GM12892 (cell line): ENCODE measurements at regions not wholly inside any gene's neighbourhood (a gene's known extent, or its start where the extent isn't known, plus 50 kb on each side); places are given as distances from the start of the nearest gene placed in this dataset.

ENCODE experiments used
- POLR2A ChIP-seq: IDR thresholded peaks from 2 replicates; pipeline ENCODE4 v1.6.1; 2011; ENCODE audit warnings: low read depth, low read length, control low read depth
- POLR2AphosphoS5 ChIP-seq: IDR thresholded peaks from 2 replicates; pipeline ENCODE4 v1.6.1; 2011; ENCODE audit warnings: low read depth, low read length, control low read depth

DNA sequence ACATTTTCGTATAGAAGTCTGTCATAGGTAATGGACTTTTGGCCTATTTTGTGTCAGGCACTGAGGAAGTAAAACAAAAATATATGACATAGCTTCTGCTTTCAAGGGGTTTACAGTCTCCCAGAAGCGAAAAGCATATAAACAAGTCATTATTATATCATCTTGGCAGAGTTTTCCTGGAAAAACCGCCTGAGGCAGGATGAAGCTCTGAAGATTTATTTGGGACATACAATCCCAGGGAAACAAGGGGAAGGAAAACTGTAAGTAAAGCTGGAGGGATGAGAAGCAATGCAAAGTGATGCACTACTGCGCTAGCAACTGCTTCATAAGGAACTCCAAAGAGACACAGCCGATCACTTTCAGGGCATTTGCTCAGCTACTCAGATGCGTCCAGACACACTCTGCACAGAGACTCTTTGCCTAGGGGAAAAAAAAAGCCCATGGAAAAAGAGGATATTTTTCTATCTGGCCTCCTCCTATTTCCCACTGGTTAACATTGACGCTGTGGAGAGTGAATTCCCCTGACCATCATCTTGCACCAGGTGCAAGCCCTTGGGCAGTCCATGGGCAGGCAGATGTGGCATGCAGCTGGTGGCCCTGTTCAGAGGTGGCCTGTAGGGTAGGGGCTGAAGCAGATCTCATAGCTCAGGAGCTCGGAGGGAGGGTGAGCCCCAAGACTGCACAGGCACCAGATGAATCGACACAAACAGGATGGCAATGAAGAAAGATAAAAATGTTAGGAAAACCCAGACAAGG, 158.1 kb downstream of the METTL4 start:
- TF ChIP-seq POLR2AphosphoS5 (no peak), POLR2A (no peak)
